ENCODE measurements at regions not wholly inside any gene's neighbourhood (a gene's known extent, or its start where the extent isn't known, plus 50 kb on each side); places are given as distances from the start of the nearest gene placed in this dataset.

- TF ChIP-seq SUZ12 (IDR thresholded peaks at IDR 0.05; ENCODE audit: extremely low read depth, insufficient read depth, insufficient read length) (no peak), YY1 (IDR thresholded peaks at IDR 0.05; ENCODE audit: insufficient read depth, insufficient read length) (no peak), ZNF274 (IDR thresholded peaks at IDR 0.05; ENCODE audit: low read depth, low read length) (no peak)
These were observed 133.1 kb upstream of the NANOGP8 start for GRCh38 chr15:35218215-35218614.
